Epithelial cell of proximal tubule (primary cell): ENCODE measurements at regions not wholly inside any gene's neighbourhood (a gene's known extent, or its start where the extent isn't known, plus 50 kb on each side); places are given as distances from the start of the nearest gene placed in this dataset.

Experiments
- DNase-seq: peaks from one replicate; pipeline ENCODE4 v3.0.0-alpha.2; 2011; ENCODE audit warnings: low read depth
- H3K4me3 ChIP-seq: 2 replicates; pipeline ENCODE4 v1.5.1; 2011; ENCODE audit warnings: low read depth, mild to moderate bottlenecking, low read length
- CTCF ChIP-seq: conservative IDR thresholded peaks from 2 replicates; pipeline ENCODE4 v1.5.1; 2012; ENCODE audit warnings: low read depth, mild to moderate bottlenecking, low read length

GRCh38 chr22:47765757-47766156, 1003.3 kb downstream of the TBC1D22A start:
- TF ChIP-seq CTCF = no peak
- no peak for DNase-seq
- H3K4me3 ChIP-seq = no peak overlapping the region

DNA sequence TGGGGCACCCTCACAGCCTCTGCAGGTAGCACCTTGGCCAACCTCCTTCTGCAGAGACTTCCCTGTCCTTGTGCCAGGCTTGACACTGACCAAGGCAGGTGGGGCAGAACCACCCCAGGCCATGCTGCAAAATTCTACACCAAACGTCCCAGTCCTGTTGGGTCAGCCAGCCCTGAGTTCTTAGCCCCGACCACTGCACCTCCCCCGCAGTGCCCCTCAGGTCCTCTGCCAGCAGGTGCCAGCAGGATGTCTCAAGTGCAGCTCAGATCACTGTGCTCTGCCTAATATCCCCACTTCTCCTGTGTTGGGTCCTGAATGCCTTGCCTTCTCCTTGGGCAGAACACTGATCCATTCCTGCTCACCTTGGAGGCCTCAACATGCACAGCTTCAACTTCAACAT, 999.7 kb downstream of the TBC1D22A start:
- TF ChIP-seq CTCF = no peak
- H3K4me3 ChIP-seq = no peak overlapping the region
- DNase-seq = no peak

DNA sequence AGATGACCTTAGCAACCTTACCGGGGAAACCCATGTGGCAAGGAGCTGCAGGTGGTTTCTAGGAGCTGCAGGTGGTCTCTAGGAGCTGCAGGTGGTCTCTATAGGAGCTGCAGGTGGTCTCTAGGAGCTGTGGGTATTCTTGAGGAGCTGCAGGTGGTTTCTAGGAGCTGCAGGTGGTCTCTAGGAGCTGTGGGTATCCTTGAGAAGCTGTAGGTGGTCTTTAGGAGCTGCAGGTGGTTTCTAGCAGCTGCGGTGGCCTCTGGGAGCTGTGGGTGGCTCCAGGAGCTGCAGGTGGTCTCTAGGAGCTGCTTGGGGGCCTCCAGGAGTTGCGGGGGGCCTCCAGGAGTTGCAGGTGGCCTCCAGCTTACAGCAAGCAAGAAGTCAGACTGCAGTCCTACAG, 997.5 kb downstream of the TBC1D22A start:
- DNase-seq = no peak
- no peak overlapping the region for H3K4me3 ChIP-seq
- TF ChIP-seq CTCF = no peak

- DNase-seq = no peak
- H3K4me3 ChIP-seq = no peak overlapping the region
- no peak for TF ChIP-seq CTCF
Observed at GRCh38 chr22:47757741-47758140, 995.3 kb downstream of the TBC1D22A start.

DNA sequence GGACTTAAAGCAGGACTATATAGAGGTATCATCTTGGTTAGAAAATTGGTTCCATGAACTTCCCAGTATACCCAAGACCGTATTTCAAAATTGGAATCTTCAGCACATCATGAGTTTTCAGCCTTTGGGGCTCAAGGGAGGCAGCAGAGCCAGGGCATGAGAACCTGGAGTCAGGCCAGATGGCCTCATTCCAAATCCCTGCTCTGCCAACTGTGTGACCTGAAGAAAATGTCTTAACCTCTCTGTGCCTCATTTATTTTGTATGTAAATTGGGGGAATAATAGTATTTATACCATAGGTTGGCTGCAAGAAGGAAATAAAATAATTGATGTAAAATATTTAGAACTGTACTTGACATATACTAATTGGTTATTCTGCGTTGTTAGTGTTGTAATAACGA, 987.6 kb downstream of the TBC1D22A start:
- H3K4me3 ChIP-seq = no peak overlapping the region
- no peak for DNase-seq
- no peak for TF ChIP-seq CTCF

DNA sequence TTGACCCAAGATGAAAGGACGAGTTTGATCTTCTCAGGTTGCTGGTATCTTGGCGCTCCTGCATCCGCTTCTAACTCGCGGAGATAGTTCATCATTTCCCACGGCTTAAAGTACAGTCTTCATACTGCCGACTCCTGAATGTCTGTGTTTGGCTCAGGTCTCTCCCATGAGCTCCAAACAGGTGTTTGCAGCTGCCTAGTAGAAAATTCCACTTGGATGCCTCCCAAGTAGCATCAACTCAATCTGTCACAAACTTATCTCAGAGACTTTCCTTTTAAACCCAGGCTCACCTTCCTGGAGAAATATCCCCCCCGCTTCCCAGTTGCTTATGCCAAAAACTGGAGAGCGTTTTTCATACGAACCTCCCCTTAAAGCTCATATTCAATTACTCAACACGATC, 986.5 kb downstream of the TBC1D22A start:
- no peak overlapping the region for H3K4me3 ChIP-seq
- no peak for DNase-seq
- TF ChIP-seq CTCF = no peak

GRCh38 chr22:47748271-47748670, 985.8 kb downstream of the TBC1D22A start:
- no peak overlapping the region for H3K4me3 ChIP-seq
- TF ChIP-seq CTCF = no peak
- no peak for DNase-seq
